KMS-11 (cell line): ENCODE measurements at regions not wholly inside any gene's neighbourhood (a gene's known extent, or its start where the extent isn't known, plus 50 kb on each side); places are given as distances from the start of the nearest gene placed in this dataset.

Source experiments
- H2AFZ ChIP-seq: fragments of 200-600 bp; sonication (generic); 2 replicates; pipeline ENCODE4 v1.6.1; 2016; ENCODE audit warnings: antibody characterized with exemption, mixed run types, low read depth
- H3K27ac ChIP-seq: fragments of 200-600 bp; sonication (generic); 2 replicates; pipeline ENCODE4 v1.6.1; 2016; ENCODE audit warnings: mild to moderate bottlenecking, mixed run types
- H3K27me3 ChIP-seq: fragments of 200-600 bp; sonication (generic); 2 replicates; pipeline ENCODE4 v1.6.1; 2017; ENCODE audit warnings: mild to moderate bottlenecking, low read depth, mixed run types, moderate library complexity; ENCODE audit not compliant: insufficient read depth
- H3K36me3 ChIP-seq: fragments of 200-600 bp; sonication (generic); 2 replicates; pipeline ENCODE4 v1.6.1; 2017; ENCODE audit warnings: mild to moderate bottlenecking, mixed run types; ENCODE audit not compliant: insufficient read depth
- H3K4me1 ChIP-seq: fragments of 200-600 bp; sonication (generic); 2 replicates; pipeline ENCODE4 v1.6.1; 2016; ENCODE audit warnings: mild to moderate bottlenecking, low read depth, mixed run types; ENCODE audit not compliant: poor library complexity, severe bottlenecking
- H3K4me2 ChIP-seq: fragments of 200-600 bp; sonication (generic); 2 replicates; pipeline ENCODE4 v1.7.0; 2016; ENCODE audit warnings: mild to moderate bottlenecking, mixed run types
- H3K4me3 ChIP-seq: fragments of 200-600 bp; sonication (generic); IDR thresholded peaks from 2 replicates; pipeline ENCODE4 v1.6.1; 2017; ENCODE audit warnings: low read depth, low read length, mixed read lengths; ENCODE audit not compliant: insufficient read depth
- H3K79me2 ChIP-seq: fragments of 200-600 bp; sonication (generic); 2 replicates; pipeline ENCODE4 v1.6.1; 2016; ENCODE audit warnings: low read depth, mixed run types; ENCODE audit not compliant: insufficient read depth
- H3K9ac ChIP-seq: fragments of 200-600 bp; sonication (generic); 2 replicates; pipeline ENCODE4 v1.6.1; 2016; ENCODE audit warnings: mild to moderate bottlenecking, mixed run types
- H4K20me1 ChIP-seq: fragments of 200-600 bp; sonication (generic); 2 replicates; pipeline ENCODE4 v1.6.1; 2016; ENCODE audit warnings: mild to moderate bottlenecking, mixed run types; ENCODE audit not compliant: insufficient read depth
- TF ChIP-seq, protein P1 (sequence below): fragments of 200-600 bp; sonication (generic); conservative IDR thresholded peaks from 2 replicates; pipeline ENCODE4 v1.6.1; 2017; ENCODE audit warnings: low read depth, mild to moderate bottlenecking, antibody characterized with exemption, low read length, moderate library complexity, mixed read lengths

DNA sequence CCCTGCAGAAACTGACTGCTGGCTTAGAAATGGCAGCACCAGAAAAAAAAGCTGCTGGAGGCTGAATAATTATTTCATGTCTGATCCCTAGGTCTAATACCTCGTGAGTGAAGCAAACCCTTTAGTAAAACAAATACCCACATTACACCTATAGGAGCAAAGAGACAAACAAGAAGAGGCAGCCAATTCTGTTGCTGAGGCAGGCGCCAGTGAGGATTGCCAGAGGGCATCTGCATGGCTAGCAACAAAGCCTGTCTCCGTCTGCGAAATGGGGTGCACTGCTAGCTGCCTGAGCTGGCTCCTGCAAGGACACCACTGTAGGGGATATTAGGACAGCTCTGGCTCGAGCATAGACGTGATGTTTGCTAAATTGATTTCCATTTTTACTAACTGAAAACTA is 509.7 kb downstream of the TDRD15 start:
- no peak overlapping the region for H3K4me2 ChIP-seq
- H3K27me3 ChIP-seq, result no peaks in the 10 kb centered on the region
- TF ChIP-seq, protein P1, sequence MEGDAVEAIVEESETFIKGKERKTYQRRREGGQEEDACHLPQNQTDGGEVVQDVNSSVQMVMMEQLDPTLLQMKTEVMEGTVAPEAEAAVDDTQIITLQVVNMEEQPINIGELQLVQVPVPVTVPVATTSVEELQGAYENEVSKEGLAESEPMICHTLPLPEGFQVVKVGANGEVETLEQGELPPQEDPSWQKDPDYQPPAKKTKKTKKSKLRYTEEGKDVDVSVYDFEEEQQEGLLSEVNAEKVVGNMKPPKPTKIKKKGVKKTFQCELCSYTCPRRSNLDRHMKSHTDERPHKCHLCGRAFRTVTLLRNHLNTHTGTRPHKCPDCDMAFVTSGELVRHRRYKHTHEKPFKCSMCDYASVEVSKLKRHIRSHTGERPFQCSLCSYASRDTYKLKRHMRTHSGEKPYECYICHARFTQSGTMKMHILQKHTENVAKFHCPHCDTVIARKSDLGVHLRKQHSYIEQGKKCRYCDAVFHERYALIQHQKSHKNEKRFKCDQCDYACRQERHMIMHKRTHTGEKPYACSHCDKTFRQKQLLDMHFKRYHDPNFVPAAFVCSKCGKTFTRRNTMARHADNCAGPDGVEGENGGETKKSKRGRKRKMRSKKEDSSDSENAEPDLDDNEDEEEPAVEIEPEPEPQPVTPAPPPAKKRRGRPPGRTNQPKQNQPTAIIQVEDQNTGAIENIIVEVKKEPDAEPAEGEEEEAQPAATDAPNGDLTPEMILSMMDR, result no peak
- no peaks in the 10 kb centered on the region for H3K36me3 ChIP-seq
- no peak overlapping the region for H2AFZ ChIP-seq
- no peak overlapping the region for H3K4me3 ChIP-seq
- H3K79me2 ChIP-seq, result no peaks in the 10 kb centered on the region
- no peaks in the 10 kb centered on the region for H4K20me1 ChIP-seq
- H3K4me1 ChIP-seq, result no peaks in the 10 kb centered on the region
- no peak overlapping the region for H3K9ac ChIP-seq
- no peak overlapping the region for H3K27ac ChIP-seq

DNA sequence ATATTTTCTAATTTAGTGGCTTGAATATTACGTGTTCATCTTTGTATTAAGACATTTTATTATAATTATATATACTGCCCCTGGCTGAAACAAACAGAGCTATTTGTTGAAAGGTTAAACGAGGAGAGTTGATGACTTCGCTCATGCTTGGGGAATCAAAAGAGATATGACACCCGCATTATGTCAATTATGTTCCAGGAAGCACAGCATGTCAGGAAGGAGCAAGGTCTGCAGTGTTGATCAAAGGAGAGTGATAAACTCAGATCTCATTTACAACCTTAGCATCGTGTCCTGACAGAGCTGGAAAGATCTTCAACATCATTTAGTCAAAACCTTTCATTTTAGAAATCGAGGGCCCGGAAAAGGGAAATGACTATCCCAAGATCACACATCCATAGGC is 510.1 kb downstream of the TDRD15 start:
- TF ChIP-seq, protein P1, result no peak
- H3K9ac ChIP-seq, result no peak overlapping the region

DNA sequence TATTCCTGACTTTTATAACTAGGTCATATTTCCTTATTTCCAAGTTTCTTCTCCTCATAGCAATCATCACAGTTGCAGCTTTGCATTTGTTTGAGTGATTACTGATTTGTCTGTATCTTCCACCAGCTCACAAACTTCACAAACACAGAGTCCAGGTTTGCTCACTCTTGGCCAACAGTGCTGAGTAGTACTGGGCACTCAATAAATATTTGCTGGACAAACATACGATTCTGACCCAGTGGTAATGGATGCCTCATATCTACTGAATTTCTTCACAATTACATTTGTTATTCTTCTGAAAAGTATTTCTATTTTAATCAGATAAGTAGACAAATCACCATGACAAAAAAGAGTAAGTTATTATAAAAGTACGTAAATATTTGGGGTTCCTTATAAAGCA is 516.3 kb downstream of the TDRD15 start:
- no peaks in the 10 kb centered on the region for H3K36me3 ChIP-seq
- H3K4me3 ChIP-seq, result no peak overlapping the region
- H3K79me2 ChIP-seq, result no peaks in the 10 kb centered on the region
- no peaks in the 10 kb centered on the region for H3K4me1 ChIP-seq
- H4K20me1 ChIP-seq, result no peaks in the 10 kb centered on the region
- no peak overlapping the region for H3K27ac ChIP-seq
- TF ChIP-seq, protein P1, result no peak
- no peak overlapping the region for H3K4me2 ChIP-seq
- H3K9ac ChIP-seq, result no peak overlapping the region
- H3K27me3 ChIP-seq, result no peaks in the 10 kb centered on the region
- no peak overlapping the region for H2AFZ ChIP-seq

More for the DNA sequence above, 510.1 kb downstream of the TDRD15 start:
- Histone ChIP-seq H3K4me1 (no peaks in the 10 kb centered on the region), H2AFZ (no peak overlapping the region), H3K27me3 (no peaks in the 10 kb centered on the region), H3K36me3 (no peaks in the 10 kb centered on the region), H3K4me2 (no peak overlapping the region), H3K4me3 (no peak overlapping the region), H3K27ac (no peak overlapping the region), H4K20me1 (no peaks in the 10 kb centered on the region), H3K79me2 (no peaks in the 10 kb centered on the region)

DNA sequence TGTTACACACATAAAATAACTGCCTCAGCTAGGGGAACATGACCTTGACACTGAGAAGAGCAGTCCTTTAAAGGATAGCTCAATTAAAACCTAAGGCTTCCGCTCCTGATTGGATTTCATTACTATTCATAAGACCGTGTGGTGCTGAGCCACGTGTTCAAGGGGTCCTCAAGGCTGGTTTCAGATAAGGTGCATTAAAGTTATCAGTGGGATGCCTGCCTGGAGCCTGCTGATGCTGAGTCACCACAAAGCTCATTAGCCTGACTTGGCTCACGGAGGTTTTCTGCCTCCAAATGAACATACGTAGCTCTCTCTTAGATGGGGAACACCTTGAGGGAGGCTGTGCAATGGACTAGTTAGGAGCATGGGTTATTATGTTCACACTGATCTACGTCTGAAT is 518.9 kb downstream of the TDRD15 start:
- Histone ChIP-seq H3K27me3 (no peaks in the 10 kb centered on the region), H3K4me3 (no peak overlapping the region), H4K20me1 (no peaks in the 10 kb centered on the region), H2AFZ (no peak overlapping the region), H3K4me1 (no peaks in the 10 kb centered on the region), H3K27ac (no peak overlapping the region), H3K79me2 (no peaks in the 10 kb centered on the region), H3K36me3 (no peaks in the 10 kb centered on the region), H3K4me2 (no peak overlapping the region), H3K9ac (no peak overlapping the region)
- TF ChIP-seq, protein P1, result no peak
